ENCODE measurements at regions not wholly inside any gene's neighbourhood (a gene's known extent, or its start where the extent isn't known, plus 50 kb on each side); places are given as distances from the start of the nearest gene placed in this dataset.

GRCh38 chr10:129126982-129127381 lies 340.1 kb upstream of the MGMT start:
- no peak overlapping the region for H3K4me3 Mint-ChIP-seq
- peaks cover 50% of the 10 kb centered on the region for H3K9me3 Mint-ChIP-seq
- no peaks in the 10 kb centered on the region for H3K27me3 Mint-ChIP-seq (ENCODE audit: insufficient read depth)
- no peak for DNase-seq
- H3K4me1 Mint-ChIP-seq (ENCODE audit: low read depth) = no peaks in the 10 kb centered on the region
- H3K36me3 Mint-ChIP-seq (ENCODE audit: low read depth) = peaks cover 4% of the 10 kb centered on the region; the same call in 1 of the 2 replicates
- no peak for TF ChIP-seq CTCF (IDR thresholded peaks at IDR 0.05)
- H3K27ac Mint-ChIP-seq = no peak overlapping the region

- Mint-ChIP-seq H3K27ac (no peak overlapping the region), H3K36me3 (ENCODE audit: low read depth) (peaks cover 4% of the 10 kb centered on the region; the same call in 1 of the 2 replicates), H3K9me3 (peaks cover 58% of the 10 kb centered on the region), H3K27me3 (ENCODE audit: insufficient read depth) (peaks cover 1% of the 10 kb centered on the region; the same call in 1 of the 2 replicates), H3K4me3 (no peak overlapping the region), H3K4me1 (ENCODE audit: low read depth) (no peaks in the 10 kb centered on the region)
- TF ChIP-seq CTCF (IDR thresholded peaks at IDR 0.05) = no peak
- no peak for DNase-seq
These were observed 335.4 kb upstream of the MGMT start for GRCh38 chr10:129131457-129132132.

GRCh38 chr10:129133856-129134255 lies 333.2 kb upstream of the MGMT start:
- peaks cover 8% of the 10 kb centered on the region; the same call in 1 of the 2 replicates for H3K36me3 Mint-ChIP-seq (ENCODE audit: low read depth)
- no peak overlapping the region for H3K27ac Mint-ChIP-seq
- no peak for DNase-seq
- peaks cover 2% of the 10 kb centered on the region; the same call in 1 of the 2 replicates for H3K27me3 Mint-ChIP-seq (ENCODE audit: insufficient read depth)
- TF ChIP-seq CTCF (IDR thresholded peaks at IDR 0.05) = no peak
- H3K4me3 Mint-ChIP-seq = no peak overlapping the region
- peaks cover 66% of the 10 kb centered on the region for H3K9me3 Mint-ChIP-seq
- H3K4me1 Mint-ChIP-seq (ENCODE audit: low read depth) = no peaks in the 10 kb centered on the region

- Mint-ChIP-seq H3K9me3 (peaks cover 70% of the 10 kb centered on the region), H3K27ac (no peak overlapping the region), H3K27me3 (ENCODE audit: insufficient read depth) (peaks cover 2% of the 10 kb centered on the region; the same call in 1 of the 2 replicates), H3K4me3 (no peak overlapping the region), H3K4me1 (ENCODE audit: low read depth) (no peaks in the 10 kb centered on the region), H3K36me3 (ENCODE audit: low read depth) (peaks cover 8% of the 10 kb centered on the region)
- DNase-seq = no peak
- TF ChIP-seq CTCF (IDR thresholded peaks at IDR 0.05) = no peak
These were observed 332.7 kb upstream of the MGMT start for GRCh38 chr10:129134371-129134770.

GRCh38 chr10:129135624-129136023 lies 331.4 kb upstream of the MGMT start:
- DNase-seq = no peak
- Mint-ChIP-seq H3K27ac (no peak overlapping the region), H3K27me3 (ENCODE audit: insufficient read depth) (peaks cover 2% of the 10 kb centered on the region; the same call in 1 of the 2 replicates), H3K36me3 (ENCODE audit: low read depth) (peaks cover 8% of the 10 kb centered on the region), H3K4me1 (ENCODE audit: low read depth) (no peaks in the 10 kb centered on the region), H3K4me3 (no peak overlapping the region), H3K9me3 (peaks cover 73% of the 10 kb centered on the region)
- no peak for TF ChIP-seq CTCF (IDR thresholded peaks at IDR 0.05)

All from HFFc6 (cell line).